SJCRH30 (cell line): ENCODE measurements at regions not wholly inside any gene's neighbourhood (a gene's known extent, or its start where the extent isn't known, plus 50 kb on each side); places are given as distances from the start of the nearest gene placed in this dataset.
"Not testable (repeated sequence)": the region's sequence is repeated elsewhere in the genome, so short reads cannot be mapped to it uniquely, and the experiment has no call there.

ENCODE experiments used
- DNase-seq, 2 experiments: peaks; one replicate each; pipeline ENCODE4 v3.0.0-alpha.2; 2015 to 2020
- H3K27ac ChIP-seq: fragments of 250-450 bp; sonication (Bioruptor Pico); 2 replicates; pipeline ENCODE4 v1.5.1; 2020; ENCODE audit warnings: mild to moderate bottlenecking, moderate library complexity
- H3K27me3 ChIP-seq: fragments of 250-450 bp; sonication (Bioruptor Pico); 2 replicates; pipeline ENCODE4 v1.5.1; 2020; ENCODE audit warnings: mild to moderate bottlenecking, moderate library complexity
- H3K36me3 ChIP-seq: fragments of 250-450 bp; sonication (Bioruptor Pico); 2 replicates; pipeline ENCODE4 v1.5.1; 2020; ENCODE audit warnings: mild to moderate bottlenecking, moderate library complexity
- H3K4me1 ChIP-seq: fragments of 250-450 bp; sonication (Bioruptor Pico); 2 replicates; pipeline ENCODE4 v1.5.1; 2020; ENCODE audit warnings: mild to moderate bottlenecking, moderate library complexity
- H3K4me3 ChIP-seq: fragments of 250-450 bp; sonication (Bioruptor Pico); 2 replicates; pipeline ENCODE4 v1.5.1; 2020; ENCODE audit warnings: mild to moderate bottlenecking, moderate library complexity
- H3K9me3 ChIP-seq: fragments of 250-450 bp; sonication (Bioruptor Pico); replicated peaks from 2 replicates; pipeline ENCODE4 v1.5.1; 2020; ENCODE audit warnings: mild to moderate bottlenecking, moderate library complexity

GRCh38 chr15:38002883-38003477 is 68.5 kb downstream of the TMCO5A start:
- no peak overlapping the region for H3K27ac ChIP-seq
- no peaks in the 10 kb centered on the region for H3K9me3 ChIP-seq
- H3K4me3 ChIP-seq, result no peak overlapping the region
- DNase-seq, result peak; percentile 64 to 75
- no peaks in the 10 kb centered on the region for H3K27me3 ChIP-seq
- H3K4me1 ChIP-seq, result no peaks in the 10 kb centered on the region
- H3K36me3 ChIP-seq, result no peaks in the 10 kb centered on the region

- H3K9me3 ChIP-seq, result no peaks in the 10 kb centered on the region
- no peaks in the 10 kb centered on the region for H3K27me3 ChIP-seq
Observed at GRCh38 chr15:38004218-38004861, 69.9 kb downstream of the TMCO5A start.

DNA sequence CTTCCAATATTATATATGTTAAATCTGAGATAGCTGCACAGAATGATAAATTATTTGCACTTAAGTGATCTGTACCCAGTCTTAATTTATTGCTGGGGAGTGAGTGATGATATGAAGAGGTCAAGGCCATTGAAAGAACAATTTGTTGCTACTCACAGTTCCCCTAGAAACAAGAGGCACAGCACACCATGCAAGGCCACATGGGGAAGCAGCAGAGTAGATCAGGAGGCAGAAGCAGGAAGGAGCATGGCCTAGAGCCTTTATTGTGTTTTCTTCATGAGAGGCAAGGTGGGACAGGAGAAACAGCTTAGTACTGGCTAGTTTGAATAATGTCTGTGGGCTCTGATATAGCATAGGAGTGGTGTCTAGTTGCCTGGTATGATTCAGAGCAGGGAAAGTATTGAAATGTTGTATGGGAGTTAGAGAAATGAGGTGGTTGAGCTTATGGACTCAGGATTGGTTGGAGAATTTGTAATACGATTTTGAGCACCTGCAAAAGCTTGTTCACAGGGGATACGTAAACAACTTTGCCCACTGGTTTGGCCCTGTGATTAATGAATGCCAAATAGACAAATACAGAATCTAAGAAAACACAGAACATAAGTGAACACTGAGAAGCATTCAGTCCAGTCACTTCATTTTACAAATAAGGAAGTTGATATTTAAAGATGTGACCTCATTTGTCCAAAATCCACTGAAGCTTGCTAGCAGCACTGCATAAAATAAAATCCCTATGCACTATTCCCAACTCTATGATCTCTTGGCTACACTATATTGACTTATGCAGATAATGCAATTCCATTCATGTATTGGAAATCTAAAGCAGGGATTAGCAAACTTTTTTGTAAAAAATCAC is 71.7 kb downstream of the TMCO5A start:
- H3K9me3 ChIP-seq, result no peaks in the 10 kb centered on the region
- no peaks in the 10 kb centered on the region for H3K4me1 ChIP-seq
- no peak overlapping the region for H3K4me3 ChIP-seq
- no peak overlapping the region for H3K27ac ChIP-seq
- H3K27me3 ChIP-seq, result no peaks in the 10 kb centered on the region
- H3K36me3 ChIP-seq, result no peaks in the 10 kb centered on the region
- no peak for DNase-seq

More at GRCh38 chr15:38004218-38004861, 69.9 kb downstream of the TMCO5A start:
- H3K4me1 ChIP-seq, result no peaks in the 10 kb centered on the region
- H3K27ac ChIP-seq, result no peak overlapping the region
- H3K4me3 ChIP-seq, result no peak overlapping the region
- no peak for DNase-seq
- H3K36me3 ChIP-seq, result no peaks in the 10 kb centered on the region

DNA sequence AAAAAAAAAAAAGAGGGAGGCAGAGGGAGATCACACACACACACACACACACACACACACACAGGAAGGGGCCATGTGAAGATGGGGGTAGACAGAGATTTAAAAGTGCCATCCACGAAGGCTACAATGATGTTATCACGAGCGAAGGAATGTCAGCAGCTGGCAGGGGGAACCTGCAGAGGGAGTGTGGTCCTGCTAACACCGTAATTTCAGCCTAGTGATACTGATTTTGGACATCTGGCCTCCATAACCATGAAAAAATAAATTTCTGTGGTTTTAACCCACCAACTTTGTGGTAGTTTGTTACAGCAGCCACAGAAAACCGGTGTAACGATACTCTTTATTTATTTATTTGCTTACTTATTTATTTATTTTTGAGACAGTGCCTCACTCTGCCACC is 76.0 kb downstream of the TMCO5A start:
- no peaks in the 10 kb centered on the region for H3K4me1 ChIP-seq
- DNase-seq, result peak; percentile 39 to 50
- H3K27ac ChIP-seq, result no peak overlapping the region
- H3K9me3 ChIP-seq, result no peaks in the 10 kb centered on the region
- H3K4me3 ChIP-seq, result no peak overlapping the region
- H3K36me3 ChIP-seq, result no peaks in the 10 kb centered on the region
- no peaks in the 10 kb centered on the region for H3K27me3 ChIP-seq

DNA sequence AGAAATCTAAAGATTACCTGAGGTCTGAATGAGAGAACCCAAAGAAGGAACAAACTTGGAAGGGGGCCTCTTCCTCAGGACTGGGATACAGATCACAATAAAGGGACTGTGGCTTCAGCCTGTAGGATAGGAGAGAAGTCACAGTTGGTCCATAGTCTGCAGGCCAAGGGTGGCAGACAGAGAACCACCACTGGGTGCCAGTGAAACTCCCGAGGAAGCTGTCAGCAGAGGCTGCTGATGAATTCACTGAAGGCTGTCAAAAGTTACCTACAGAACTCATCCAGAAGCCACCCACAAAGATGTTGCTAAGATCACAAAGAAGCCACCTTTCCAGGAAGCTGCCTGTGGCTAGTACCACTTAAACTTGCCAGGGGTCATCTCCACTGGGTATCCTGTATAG is 78.5 kb downstream of the TMCO5A start:
- no peak for DNase-seq
- Histone ChIP-seq H3K36me3 (no peaks in the 10 kb centered on the region), H3K4me1 (no peaks in the 10 kb centered on the region), H3K27ac (no peak overlapping the region), H3K9me3 (no peaks in the 10 kb centered on the region), H3K27me3 (no peaks in the 10 kb centered on the region), H3K4me3 (no peak overlapping the region)

DNA sequence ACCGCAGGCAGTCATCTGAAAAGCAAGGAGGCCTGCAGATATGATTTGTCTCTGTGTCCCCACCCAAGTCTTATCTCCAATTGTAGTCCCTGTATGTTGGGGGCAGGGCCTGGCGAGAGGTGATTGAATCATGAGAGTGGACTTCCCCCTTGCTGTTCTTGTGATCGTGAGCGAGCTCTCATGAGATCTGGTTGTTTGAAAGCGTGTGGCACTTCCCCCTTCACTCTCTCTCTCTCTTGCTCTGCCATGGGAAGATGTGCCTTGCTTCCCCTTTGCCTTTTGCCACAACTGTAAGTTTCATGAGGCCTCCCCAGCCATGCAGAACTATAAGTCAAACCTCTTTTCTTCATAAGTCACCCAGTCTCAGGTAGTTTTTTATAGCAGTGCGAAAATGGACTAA is 83.3 kb downstream of the TMCO5A start:
- no peaks in the 10 kb centered on the region for H3K27me3 ChIP-seq
- no peak overlapping the region for H3K4me3 ChIP-seq
- H3K36me3 ChIP-seq, result no peaks in the 10 kb centered on the region
- H3K4me1 ChIP-seq, result no peaks in the 10 kb centered on the region
- no peaks in the 10 kb centered on the region for H3K9me3 ChIP-seq
- H3K27ac ChIP-seq, result no peak overlapping the region
- DNase-seq, result no peak

- H3K27me3 ChIP-seq, result no peaks in the 10 kb centered on the region
- no peak overlapping the region for H3K4me3 ChIP-seq
- no peaks in the 10 kb centered on the region for H3K36me3 ChIP-seq
- H3K4me1 ChIP-seq, result no peaks in the 10 kb centered on the region
- no peak for DNase-seq
- H3K27ac ChIP-seq, result no peak overlapping the region
- no peaks in the 10 kb centered on the region for H3K9me3 ChIP-seq
Observed at GRCh38 chr15:38019066-38019465, 84.6 kb downstream of the TMCO5A start.

GRCh38 chr15:38021259-38021658 is 86.8 kb downstream of the TMCO5A start:
- Histone ChIP-seq H3K4me3 (no peak overlapping the region), H3K36me3 (no peaks in the 10 kb centered on the region), H3K27ac (no peak overlapping the region), H3K4me1 (no peaks in the 10 kb centered on the region), H3K27me3 (no peaks in the 10 kb centered on the region), H3K9me3 (no peaks in the 10 kb centered on the region)
- DNase-seq, result no peak

DNA sequence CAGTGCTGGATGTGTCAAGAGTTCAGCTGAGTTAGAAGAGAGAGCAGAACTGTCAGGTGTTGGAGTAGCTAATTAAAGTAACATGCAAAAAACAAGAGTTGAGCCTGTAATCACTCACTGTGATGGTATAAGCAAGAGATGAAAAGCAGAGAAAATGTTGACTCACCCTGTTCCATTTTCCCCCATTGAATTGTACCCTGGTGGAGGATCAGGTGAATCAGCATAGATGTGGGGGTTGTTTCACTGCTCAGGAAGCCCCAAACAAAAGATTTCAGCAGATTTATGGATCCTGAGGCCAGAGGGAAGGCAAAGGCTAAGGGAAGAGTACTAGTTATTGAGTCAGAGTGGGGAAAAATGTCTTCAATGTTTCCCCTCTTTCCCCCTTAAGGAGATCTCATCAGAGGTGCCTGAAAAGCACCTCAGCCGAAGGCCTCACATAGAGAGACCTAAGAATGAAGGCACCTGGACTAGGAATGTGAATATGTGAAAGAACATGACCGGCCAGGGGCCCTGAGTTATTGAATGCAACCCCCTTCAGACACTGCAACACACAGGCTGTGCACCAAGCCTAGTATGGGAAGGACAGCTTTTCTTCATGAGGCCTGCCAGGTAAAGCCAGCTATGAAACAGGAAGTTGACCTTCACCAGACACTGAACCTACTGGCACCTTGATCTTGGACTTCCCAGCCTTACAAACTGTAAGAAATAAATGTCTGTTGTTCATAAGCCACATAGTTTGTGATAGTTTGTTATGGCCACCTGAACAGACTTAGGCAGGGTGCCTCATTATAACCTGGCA is 90.1 kb downstream of the TMCO5A start:
- Histone ChIP-seq H3K27ac (no peak overlapping the region), H3K36me3 (no peaks in the 10 kb centered on the region), H3K4me1 (no peaks in the 10 kb centered on the region), H3K9me3 (peaks cover 3% of the 10 kb centered on the region; the same call in 1 of the 2 replicates), H3K4me3 (no peak overlapping the region), H3K27me3 (no peaks in the 10 kb centered on the region)
- DNase-seq, result no peak

GRCh38 chr15:38025656-38026055 is 91.2 kb downstream of the TMCO5A start:
- not testable (repeated sequence) for H3K9me3 ChIP-seq, H3K4me3 ChIP-seq, H3K27ac ChIP-seq, H3K4me1 ChIP-seq, DNase-seq, H3K36me3 ChIP-seq, H3K27me3 ChIP-seq

DNA sequence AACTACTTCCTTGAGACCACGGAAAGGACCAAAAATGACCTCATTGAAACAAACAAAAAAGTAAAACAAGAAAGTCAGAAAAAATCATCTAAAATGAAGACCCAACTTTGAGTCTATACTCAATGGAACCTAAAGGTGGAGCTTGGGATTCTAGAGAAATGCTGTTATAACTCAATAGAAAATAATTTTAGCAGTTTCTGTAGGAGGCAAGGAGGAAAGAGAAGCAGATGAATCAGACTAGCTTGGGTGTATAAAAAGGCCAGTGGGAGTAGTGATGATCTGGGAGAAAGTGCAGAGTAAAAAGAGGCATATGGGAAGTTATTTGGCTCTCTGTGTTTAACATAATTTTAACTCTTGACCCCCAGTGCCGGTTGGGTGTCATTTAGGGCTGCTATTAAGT is 94.4 kb downstream of the TMCO5A start:
- Histone ChIP-seq H3K4me1 (no peaks in the 10 kb centered on the region), H3K27ac (no peak overlapping the region), H3K36me3 (no peaks in the 10 kb centered on the region), H3K9me3 (peaks cover 3% of the 10 kb centered on the region; the same call in 1 of the 2 replicates), H3K4me3 (no peak overlapping the region), H3K27me3 (no peaks in the 10 kb centered on the region)
- DNase-seq, result no peak

- Histone ChIP-seq H3K36me3 (no peaks in the 10 kb centered on the region), H3K27me3 (no peaks in the 10 kb centered on the region), H3K4me3 (no peak overlapping the region), H3K9me3 (peaks cover 3% of the 10 kb centered on the region; the same call in 1 of the 2 replicates), H3K4me1 (no peaks in the 10 kb centered on the region), H3K27ac (no peak overlapping the region)
- DNase-seq, result no peak
Observed at GRCh38 chr15:38029736-38030135, 95.3 kb downstream of the TMCO5A start.

- Histone ChIP-seq H3K9me3 (peaks cover 3% of the 10 kb centered on the region; the same call in 1 of the 2 replicates), H3K27me3 (no peaks in the 10 kb centered on the region), H3K4me1 (no peaks in the 10 kb centered on the region), H3K4me3 (no peak overlapping the region), H3K36me3 (no peaks in the 10 kb centered on the region), H3K27ac (no peak overlapping the region)
- DNase-seq, result no peak
Observed at GRCh38 chr15:38030609-38031008, 96.2 kb downstream of the TMCO5A start.

GRCh38 chr15:38035701-38036100 is 101.3 kb downstream of the TMCO5A start:
- H3K9me3 ChIP-seq, result no peaks in the 10 kb centered on the region
- no peaks in the 10 kb centered on the region for H3K27me3 ChIP-seq
- no peak for DNase-seq
- no peaks in the 10 kb centered on the region for H3K4me1 ChIP-seq
- no peaks in the 10 kb centered on the region for H3K36me3 ChIP-seq
- H3K27ac ChIP-seq, result no peak overlapping the region
- H3K4me3 ChIP-seq, result no peak overlapping the region
